HEK293T (cell line): ENCODE measurements at regions not wholly inside any gene's neighbourhood (a gene's known extent, or its start where the extent isn't known, plus 50 kb on each side); places are given as distances from the start of the nearest gene placed in this dataset.

Experiments
- CTCF ChIA-PET: fragments of 350-600 bp; formaldehyde crosslinking; extraction: SDS; loops from one replicate; lab custom pipeline; 2021; ENCODE audit warnings: antibody characterized with exemption, inconsistent platforms; lab: Yijun Ruan, JAX
- POLR2A ChIA-PET: fragments of 350-600 bp; formaldehyde crosslinking; extraction: SDS; loops from one replicate; lab custom pipeline; 2020; ENCODE audit warnings: antibody characterized with exemption, inconsistent platforms; lab: Yijun Ruan, JAX
- DNase-seq: peaks from one replicate; pipeline ENCODE4 v3.0.0; 2012; ENCODE audit warnings: mixed read lengths; ENCODE audit errors: extremely low spot score
- ARNT ChIP-seq: fragments of 450-650 bp; IDR thresholded peaks from 2 replicates; pipeline ENCODE4 v1.6.1; 2017; ENCODE audit warnings: mild to moderate bottlenecking
- BHLHE40 ChIP-seq: fragments of 450-650 bp; IDR thresholded peaks from 2 replicates; pipeline ENCODE4 v1.6.1; 2016; ENCODE audit warnings: mild to moderate bottlenecking, moderate library complexity, borderline replicate concordance
- CTBP1 ChIP-seq: fragments of 450-650 bp; IDR thresholded peaks from 2 replicates; pipeline ENCODE4 v1.6.1; 2016; ENCODE audit warnings: borderline replicate concordance
- ELF4 ChIP-seq: fragments of 450-650 bp; IDR thresholded peaks from 2 replicates; pipeline ENCODE4 v1.6.1; 2017; ENCODE audit warnings: antibody characterized with exemption
- FOXA1 ChIP-seq: fragments of 450-650 bp; IDR thresholded peaks from 2 replicates; pipeline ENCODE4 v1.6.1; 2016; ENCODE audit warnings: mild to moderate bottlenecking
- FOXK2 ChIP-seq: fragments of 450-650 bp; IDR thresholded peaks from 2 replicates; pipeline ENCODE4 v1.6.1; 2016; ENCODE audit warnings: mild to moderate bottlenecking
- FOXM1 ChIP-seq: fragments of 450-650 bp; IDR thresholded peaks from 2 replicates; pipeline ENCODE4 v1.6.1; 2017; ENCODE audit warnings: mild to moderate bottlenecking, borderline replicate concordance
- HDGF ChIP-seq: fragments of 450-650 bp; IDR thresholded peaks from 2 replicates; pipeline ENCODE4 v1.6.1; 2017; ENCODE audit warnings: antibody characterized with exemption, borderline replicate concordance
- L3MBTL2 ChIP-seq: fragments of 450-650 bp; conservative IDR thresholded peaks from 2 replicates; pipeline ENCODE4 v1.6.1; 2016; ENCODE audit warnings: mild to moderate bottlenecking
- LEF1 ChIP-seq: fragments of 450-650 bp; IDR thresholded peaks from 2 replicates; pipeline ENCODE4 v1.6.1; 2017; ENCODE audit warnings: mild to moderate bottlenecking, borderline replicate concordance
- NFRKB ChIP-seq: fragments of 450-650 bp; IDR thresholded peaks from 2 replicates; pipeline ENCODE4 v1.6.1; 2016; ENCODE audit warnings: mild to moderate bottlenecking, moderate library complexity
- PKNOX1 ChIP-seq: fragments of 450-650 bp; IDR thresholded peaks from 2 replicates; pipeline ENCODE4 v1.6.1; 2016
- SP1 ChIP-seq: fragments of 450-650 bp; IDR thresholded peaks from 2 replicates; pipeline ENCODE4 v1.6.1; 2017
- SUZ12 ChIP-seq: fragments of 450-650 bp; IDR thresholded peaks from 2 replicates; pipeline ENCODE4 v1.6.1; 2016; ENCODE audit warnings: mild to moderate bottlenecking
- TARDBP ChIP-seq: fragments of 450-650 bp; IDR thresholded peaks from 2 replicates; pipeline ENCODE4 v1.6.1; 2016
- ZNF384 ChIP-seq: fragments of 450-650 bp; IDR thresholded peaks from 2 replicates; pipeline ENCODE4 v1.6.1; 2016

DNA sequence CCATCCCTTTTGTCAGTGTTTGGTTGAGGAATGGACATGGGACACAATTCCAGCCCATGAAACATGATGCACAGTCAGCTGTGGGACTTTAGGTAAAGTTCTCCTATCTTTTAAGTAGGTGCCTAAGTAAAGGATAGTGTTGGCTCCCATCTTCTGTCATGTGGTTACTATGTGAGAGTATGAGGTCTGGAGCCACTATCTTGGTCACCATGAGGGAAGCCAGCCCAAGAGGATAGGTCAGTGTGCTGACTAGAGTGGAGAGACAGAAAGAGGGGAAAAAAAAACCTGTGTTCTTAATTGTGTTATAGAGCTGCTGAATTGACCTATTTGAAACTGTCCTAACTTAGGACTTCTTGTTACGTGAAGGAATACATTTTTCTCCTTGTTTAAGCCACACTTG, 89.7 kb upstream of the NAMPT start:
- POLR2A ChIA-PET: no interaction called here
- no peak for DNase-seq
- TF ChIP-seq L3MBTL2: no peak
- TF ChIP-seq FOXK2: no peak
- no peak for TF ChIP-seq FOXA1
- TF ChIP-seq SP1: no peak
- no peak for TF ChIP-seq CTBP1
- no peak for TF ChIP-seq PKNOX1
- TF ChIP-seq LEF1: no peak
- CTCF ChIA-PET: no interaction called here

GRCh38 chr7:106372595-106373318, 88.0 kb upstream of the NAMPT start:
- no peak for DNase-seq
- TF ChIP-seq ARNT: no peak
- TF ChIP-seq FOXM1: no peak
- TF ChIP-seq L3MBTL2: 0 out of 2 replicates have a peak, but pooled peaks have one; percentile 30
- ChIA-PET CTCF (no interaction called here), POLR2A (no interaction called here)

DNA sequence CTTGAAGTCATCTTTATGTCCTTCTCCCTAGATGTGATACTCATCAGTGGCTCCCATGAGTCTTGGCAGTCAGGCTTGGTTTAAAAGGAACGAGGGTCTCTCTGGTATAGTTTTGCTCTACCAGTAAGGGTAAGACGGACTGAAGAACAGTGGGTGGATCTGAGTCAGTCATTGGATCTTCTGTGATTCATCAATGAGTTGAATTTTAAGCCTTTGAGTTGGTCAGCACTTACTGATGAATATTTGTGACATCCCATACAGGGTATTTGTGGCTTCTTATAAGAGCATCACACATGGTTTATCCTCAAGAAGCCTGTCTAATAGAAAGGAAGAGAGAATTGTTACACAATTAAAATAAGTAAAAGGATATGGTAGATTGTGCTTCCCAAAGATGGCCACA, 87.3 kb upstream of the NAMPT start:
- TF ChIP-seq FOXA1 (no peak), PKNOX1 (no peak), ZNF384 (no peak), SP1 (no peak), TARDBP (no peak), HDGF (no peak), L3MBTL2 (no peak), ARNT (no peak), FOXK2 (no peak), FOXM1 (no peak), LEF1 (no peak), ELF4 (no peak), CTBP1 (no peak), BHLHE40 (no peak), SUZ12 (no peak), NFRKB (no peak)
- POLR2A ChIA-PET: no interaction called here
- no peak for DNase-seq
- CTCF ChIA-PET: no interaction called here

DNA sequence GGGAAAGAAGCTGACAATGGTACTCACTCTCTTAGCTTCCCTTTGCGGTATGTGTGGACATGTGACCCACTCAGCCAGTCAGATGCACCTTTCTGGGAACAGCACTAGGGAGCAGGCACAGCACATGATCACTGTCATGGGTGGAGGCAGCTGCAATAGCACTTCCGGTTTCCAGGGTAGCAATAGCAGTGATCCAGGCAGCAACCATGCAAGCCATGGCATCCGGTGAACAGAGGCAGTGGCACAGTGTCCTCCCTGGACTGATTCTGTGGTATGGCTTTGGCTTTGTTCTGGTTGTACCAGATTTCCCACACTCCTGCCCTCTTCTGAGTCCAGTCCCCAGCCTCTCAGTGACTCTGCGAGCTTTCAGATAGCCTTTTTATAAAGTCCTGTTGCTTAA, 86.8 kb upstream of the NAMPT start:
- TF ChIP-seq LEF1: no peak
- TF ChIP-seq ELF4: no peak
- no peak for TF ChIP-seq ZNF384
- no peak for TF ChIP-seq SP1
- no peak for TF ChIP-seq CTBP1
- no peak for TF ChIP-seq FOXK2
- ChIA-PET CTCF (no interaction called here), POLR2A (no interaction called here)
- no peak for DNase-seq

GRCh38 chr7:106370542-106370941, 85.8 kb upstream of the NAMPT start:
- TF ChIP-seq ELF4: no peak
- TF ChIP-seq L3MBTL2: no peak
- TF ChIP-seq ZNF384: no peak
- TF ChIP-seq BHLHE40: no peak
- no peak for TF ChIP-seq NFRKB
- TF ChIP-seq FOXM1: no peak
- DNase-seq: no peak
- CTCF ChIA-PET: no interaction called here
- POLR2A ChIA-PET: no interaction called here

- ChIA-PET CTCF (no interaction called here), POLR2A (no interaction called here)
- no peak for TF ChIP-seq PKNOX1
- no peak for TF ChIP-seq LEF1
- TF ChIP-seq ARNT: no peak
- TF ChIP-seq BHLHE40: no peak
- TF ChIP-seq FOXK2: no peak
- TF ChIP-seq SUZ12: no peak
- no peak for TF ChIP-seq L3MBTL2
- DNase-seq: no peak
Measured at GRCh38 chr7:106369816-106370215, 85.0 kb upstream of the NAMPT start.

- TF ChIP-seq ARNT (no peak), ELF4 (no peak), BHLHE40 (no peak), L3MBTL2 (no peak), PKNOX1 (no peak), FOXA1 (no peak), FOXM1 (no peak), SP1 (no peak), NFRKB (no peak), TARDBP (no peak), FOXK2 (no peak), HDGF (no peak), CTBP1 (no peak), LEF1 (no peak), SUZ12 (no peak), ZNF384 (no peak)
- POLR2A ChIA-PET: no interaction called here
- DNase-seq: no peak
- CTCF ChIA-PET: no interaction called here
Measured at GRCh38 chr7:106369352-106369751, 84.6 kb upstream of the NAMPT start.
